ENCODE measurements at regions not wholly inside any gene's neighbourhood (a gene's known extent, or its start where the extent isn't known, plus 50 kb on each side); places are given as distances from the start of the nearest gene placed in this dataset.

DNA sequence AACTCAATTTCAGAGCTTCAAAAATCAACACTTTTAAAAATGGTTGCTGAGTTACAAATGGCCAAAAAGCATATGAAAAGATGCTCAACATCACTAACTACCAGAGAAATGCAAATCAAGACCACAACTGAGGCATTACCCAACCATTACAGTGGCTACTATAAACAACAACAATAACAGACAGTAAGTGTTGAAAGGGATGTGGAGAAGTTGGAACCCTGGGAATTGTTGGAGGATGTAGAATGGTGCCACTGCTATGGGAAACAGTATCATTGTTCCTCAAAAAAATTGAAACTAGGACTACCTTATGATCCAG is 173.3 kb upstream of the SPRED2 start:
- ATAC-seq (ENCODE audit: low read depth) (no peak), DNase-seq (no peak)
- no peak overlapping the region for H2AFZ ChIP-seq (replicated peaks; ENCODE audit: low read length, poor library complexity)
- H3K56ac ChIP-seq (ENCODE audit: extremely low read depth, insufficient read depth, low read length), result no peak overlapping the region
- H4K20me1 ChIP-seq (ENCODE audit: insufficient read depth, low read length), result no peaks in the 10 kb centered on the region
- no TSS peak for BruUV-seq (replicated peaks)
- TF ChIP-seq BHLHE40 (IDR thresholded peaks at IDR 0.05; ENCODE audit: low read depth, low read length), result no peak
- no peak for TF ChIP-seq RCOR1 (IDR thresholded peaks at IDR 0.05; ENCODE audit: insufficient replicate concordance, low read length)
- no peak for TF ChIP-seq CHD1 (IDR thresholded peaks at IDR 0.05; ENCODE audit: low read depth, low read length)
- no peak for TF ChIP-seq POLR2A (IDR thresholded peaks at IDR 0.05; ENCODE audit: low read depth, low read length)
- TF ChIP-seq MAFK (IDR thresholded peaks at IDR 0.05; ENCODE audit: low read depth, low read length), result no peak
- no peak for TF ChIP-seq RFX5 (IDR thresholded peaks at IDR 0.05; ENCODE audit: low read depth, low read length)
- TF ChIP-seq MAZ (IDR thresholded peaks at IDR 0.05; ENCODE audit: borderline replicate concordance, low read depth, low read length), result no peak
- TF ChIP-seq FOS (IDR thresholded peaks at IDR 0.05; ENCODE audit: low read depth, low read length), result no peak
- TF ChIP-seq MXI1 (IDR thresholded peaks at IDR 0.05; ENCODE audit: borderline replicate concordance, low read depth, low read length), result no peak
- TF ChIP-seq, protein P1, sequence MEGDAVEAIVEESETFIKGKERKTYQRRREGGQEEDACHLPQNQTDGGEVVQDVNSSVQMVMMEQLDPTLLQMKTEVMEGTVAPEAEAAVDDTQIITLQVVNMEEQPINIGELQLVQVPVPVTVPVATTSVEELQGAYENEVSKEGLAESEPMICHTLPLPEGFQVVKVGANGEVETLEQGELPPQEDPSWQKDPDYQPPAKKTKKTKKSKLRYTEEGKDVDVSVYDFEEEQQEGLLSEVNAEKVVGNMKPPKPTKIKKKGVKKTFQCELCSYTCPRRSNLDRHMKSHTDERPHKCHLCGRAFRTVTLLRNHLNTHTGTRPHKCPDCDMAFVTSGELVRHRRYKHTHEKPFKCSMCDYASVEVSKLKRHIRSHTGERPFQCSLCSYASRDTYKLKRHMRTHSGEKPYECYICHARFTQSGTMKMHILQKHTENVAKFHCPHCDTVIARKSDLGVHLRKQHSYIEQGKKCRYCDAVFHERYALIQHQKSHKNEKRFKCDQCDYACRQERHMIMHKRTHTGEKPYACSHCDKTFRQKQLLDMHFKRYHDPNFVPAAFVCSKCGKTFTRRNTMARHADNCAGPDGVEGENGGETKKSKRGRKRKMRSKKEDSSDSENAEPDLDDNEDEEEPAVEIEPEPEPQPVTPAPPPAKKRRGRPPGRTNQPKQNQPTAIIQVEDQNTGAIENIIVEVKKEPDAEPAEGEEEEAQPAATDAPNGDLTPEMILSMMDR (conservative IDR thresholded peaks at IDR 0.05; ENCODE audit: low read depth, low read length), result no peak
- TF ChIP-seq SMC3 (IDR thresholded peaks at IDR 0.05; ENCODE audit: low read depth, low read length), result no peak
- TF ChIP-seq, protein P2, sequence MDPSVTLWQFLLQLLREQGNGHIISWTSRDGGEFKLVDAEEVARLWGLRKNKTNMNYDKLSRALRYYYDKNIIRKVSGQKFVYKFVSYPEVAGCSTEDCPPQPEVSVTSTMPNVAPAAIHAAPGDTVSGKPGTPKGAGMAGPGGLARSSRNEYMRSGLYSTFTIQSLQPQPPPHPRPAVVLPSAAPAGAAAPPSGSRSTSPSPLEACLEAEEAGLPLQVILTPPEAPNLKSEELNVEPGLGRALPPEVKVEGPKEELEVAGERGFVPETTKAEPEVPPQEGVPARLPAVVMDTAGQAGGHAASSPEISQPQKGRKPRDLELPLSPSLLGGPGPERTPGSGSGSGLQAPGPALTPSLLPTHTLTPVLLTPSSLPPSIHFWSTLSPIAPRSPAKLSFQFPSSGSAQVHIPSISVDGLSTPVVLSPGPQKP (IDR thresholded peaks at IDR 0.05; ENCODE audit: borderline replicate concordance, low read depth, low read length), result no peak
- TF ChIP-seq RAD21 (IDR thresholded peaks at IDR 0.05; ENCODE audit: low read length), result no peak
- TF ChIP-seq NFE2L2 (IDR thresholded peaks at IDR 0.05; ENCODE audit: low read depth, low read length), result no peak
- no peak for TF ChIP-seq USF2 (IDR thresholded peaks at IDR 0.05; ENCODE audit: low read depth, low read length)
- no peak for TF ChIP-seq CEBPB (IDR thresholded peaks at IDR 0.05; ENCODE audit: low read depth, low read length)
- dilution Hi-C loops (cut with HindIII; ENCODE audit: low sequenced_read_pairs, unreplicated experiment) (no loop called here), in situ Hi-C loops (cut with MboI; ENCODE audit: low sequenced_read_pairs) (no loop called here), intact Hi-C loops (cut with micrococcal nuclease) (no loop called here)
- H4K5ac ChIP-seq (ENCODE audit: low read depth, low read length), result no peak overlapping the region
- H2BK20ac ChIP-seq (ENCODE audit: low read depth, low read length), result no peak overlapping the region
- no peak overlapping the region for H3K4me2 ChIP-seq (ENCODE audit: low read depth, low read length)
- no peaks in the 10 kb centered on the region for H3K9me1 ChIP-seq (ENCODE audit: insufficient read depth, low read length)
- no peak overlapping the region for H2AK5ac ChIP-seq (ENCODE audit: low read depth, low read length)
- H3K79me1 ChIP-seq (ENCODE audit: low read depth in 1 of 2, low read length in 2 of 2), result no peaks in the 10 kb centered on the region
- no peak overlapping the region for H4K91ac ChIP-seq (ENCODE audit: insufficient read depth, low read depth, low read length)
- peaks cover 23% of the 10 kb centered on the region for H3K27me3 ChIP-seq (ENCODE audit: control insufficient read depth, insufficient read depth, low read length)
- H3K9ac ChIP-seq (ENCODE audit: low read depth, low read length), result no peak overlapping the region
- ChIA-PET POLR2A (ENCODE audit: unreplicated experiment) (no interaction called here), CTCF (no interaction called here)
- no peak overlapping the region for H3K18ac ChIP-seq (ENCODE audit: low read depth, low read length)
- no peaks in the 10 kb centered on the region for H3K4me1 ChIP-seq (ENCODE audit: control insufficient read depth, insufficient read depth, low read length)
- H3K4ac ChIP-seq (ENCODE audit: low read depth, low read length), result no peak overlapping the region
- no peak overlapping the region for H2BK5ac ChIP-seq (ENCODE audit: low read depth, low read length, poor library complexity, severe bottlenecking)
- H2AK9ac ChIP-seq (replicated peaks; ENCODE audit: low read depth, low read length, poor library complexity), result no peak overlapping the region
- H3K9me3 ChIP-seq (ENCODE audit: control insufficient read depth, insufficient read depth, low read length), result no peaks in the 10 kb centered on the region
- H3K27ac ChIP-seq (ENCODE audit: insufficient read depth, low read length), result no peak overlapping the region
- no peak overlapping the region for H3K14ac ChIP-seq (replicated peaks; ENCODE audit: low read depth, low read length)
- no peak overlapping the region for H2BK15ac ChIP-seq (ENCODE audit: low read depth, low read length)
- H3K4me3 ChIP-seq (ENCODE audit: insufficient read depth, low read depth, low read length), result no peak overlapping the region
- H3K23ac ChIP-seq (ENCODE audit: low read depth, low read length), result no peak overlapping the region
- no peak overlapping the region for H2BK120ac ChIP-seq (ENCODE audit: low read depth, low read length)
- H3K36me3 ChIP-seq (ENCODE audit: control insufficient read depth, insufficient read depth, low read length), result no peaks in the 10 kb centered on the region
- no peak overlapping the region for H4K8ac ChIP-seq (ENCODE audit: low read depth in 2 of 2, low read length in 2 of 2)

Measured in IMR-90 (cell line).